GM19351 (cell line): ENCODE measurements at regions not wholly inside any gene's neighbourhood (a gene's known extent, or its start where the extent isn't known, plus 50 kb on each side); places are given as distances from the start of the nearest gene placed in this dataset.
"Not testable (repeated sequence)": the region's sequence is repeated elsewhere in the genome, so short reads cannot be mapped to it uniquely, and the experiment has no call there.

Source experiments
- ATAC-seq: cut with Tn5 transposase; IDR thresholded peaks from one replicate; pipeline ENCODE4 v1.9.1; 2021; ENCODE audit warnings: mild to moderate bottlenecking, moderate library complexity; ENCODE audit not compliant: unreplicated experiment

DNA sequence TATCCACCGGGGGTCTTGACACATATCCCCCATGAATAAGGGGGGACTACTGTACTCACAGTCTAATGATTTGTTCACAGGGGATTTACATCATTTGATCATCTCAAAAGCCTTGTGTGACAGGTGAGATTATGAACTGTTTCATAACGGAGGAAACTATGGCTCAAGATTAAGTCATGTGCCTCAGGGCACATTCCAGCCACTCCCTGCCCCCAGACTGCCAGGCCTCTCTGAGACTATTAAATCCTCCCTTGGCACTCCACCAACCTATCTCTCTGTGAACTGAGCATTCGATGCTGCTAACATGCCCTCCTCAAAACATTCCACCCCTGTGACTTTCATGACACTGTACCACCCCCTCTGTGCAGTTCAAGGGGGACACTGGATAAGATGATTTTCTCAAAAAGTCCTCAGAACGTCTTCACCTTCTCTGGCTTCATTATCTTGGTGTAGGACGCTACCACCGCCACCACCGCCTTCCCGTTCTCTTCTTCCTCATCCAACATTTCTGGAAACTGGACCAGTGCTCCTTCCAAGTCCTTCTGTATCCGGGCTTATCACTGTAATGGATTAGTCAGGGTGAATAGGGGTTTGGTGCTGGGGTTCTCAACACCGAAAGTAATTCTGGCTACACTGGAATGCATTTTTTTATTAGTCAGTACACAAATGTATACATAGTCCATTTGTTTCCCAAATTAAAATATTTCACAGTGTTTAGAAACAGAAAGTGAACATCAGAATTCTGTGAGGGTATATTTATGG, 169.6 kb downstream of the KCNS3 start:
- no peak for ATAC-seq

DNA sequence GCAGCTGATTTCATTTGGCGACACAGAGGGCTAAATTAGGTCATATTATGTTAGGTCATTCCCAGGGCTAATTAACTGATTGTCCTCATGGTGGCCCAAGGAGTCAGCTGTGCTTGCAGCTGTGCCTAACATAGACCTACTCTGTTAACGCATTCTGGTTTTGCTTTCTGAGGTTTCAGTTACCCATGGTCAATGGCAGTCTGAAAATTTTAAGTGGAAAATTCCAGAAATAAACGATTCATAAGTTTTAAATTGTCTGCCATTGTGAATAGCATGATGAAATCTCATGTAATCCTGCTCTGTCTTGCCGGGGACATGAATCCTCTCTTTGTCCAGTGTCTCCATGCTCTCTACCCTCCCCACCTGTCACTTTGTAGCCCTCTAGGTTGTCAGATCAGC, 168.7 kb downstream of the KCNS3 start:
- ATAC-seq = no peak

DNA sequence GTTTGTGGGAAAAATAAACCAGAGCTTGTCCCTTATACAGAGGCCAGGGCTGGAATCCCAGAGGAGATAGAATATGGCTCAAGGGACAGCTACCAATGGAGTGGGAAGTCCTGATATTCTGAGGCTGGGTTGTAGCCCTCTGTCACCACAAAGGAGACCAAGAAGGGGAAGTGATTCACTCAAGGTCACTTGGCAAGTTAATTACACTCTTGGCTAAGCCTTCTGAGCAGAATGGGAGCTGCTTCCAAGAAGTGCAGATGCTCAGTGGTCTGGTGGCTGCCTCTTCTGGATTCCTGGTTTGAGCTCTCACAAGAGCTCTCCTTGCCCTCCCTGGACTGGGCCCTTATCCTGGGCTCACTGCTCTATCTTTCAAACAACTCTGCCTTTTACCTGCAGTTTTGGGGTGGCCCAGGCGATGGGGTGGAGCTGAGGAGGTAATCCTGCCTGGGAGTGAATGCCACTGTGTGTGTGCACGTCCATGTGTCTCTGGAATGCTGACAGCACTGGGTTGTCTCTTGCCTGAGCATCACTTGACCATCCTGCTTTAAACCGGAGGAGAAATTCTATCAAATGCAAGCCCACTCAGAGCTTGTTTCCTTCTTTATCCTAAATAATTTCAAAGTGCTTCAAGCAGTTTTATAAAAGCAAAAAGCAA, 168.2 kb downstream of the KCNS3 start:
- no peak for ATAC-seq

DNA sequence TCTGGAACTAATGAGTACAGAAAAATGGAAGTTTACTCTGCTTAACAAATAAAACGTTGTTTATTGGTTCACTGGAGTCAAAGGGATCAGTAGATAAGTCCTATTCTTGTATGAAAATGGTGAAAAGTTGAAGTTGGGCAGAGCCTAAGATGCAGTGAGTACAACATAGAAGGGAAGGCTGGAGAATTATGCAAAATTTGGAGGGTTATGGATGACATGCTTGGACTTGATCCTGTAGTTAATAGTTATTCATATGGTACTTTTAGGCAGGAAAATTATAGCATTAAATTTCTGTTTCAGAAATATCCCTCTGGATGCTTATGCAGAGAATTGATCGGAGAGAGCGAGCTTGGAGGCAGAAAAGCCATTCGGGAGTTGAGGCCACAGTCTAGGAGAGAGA, 167.6 kb downstream of the KCNS3 start:
- ATAC-seq = no peak

DNA sequence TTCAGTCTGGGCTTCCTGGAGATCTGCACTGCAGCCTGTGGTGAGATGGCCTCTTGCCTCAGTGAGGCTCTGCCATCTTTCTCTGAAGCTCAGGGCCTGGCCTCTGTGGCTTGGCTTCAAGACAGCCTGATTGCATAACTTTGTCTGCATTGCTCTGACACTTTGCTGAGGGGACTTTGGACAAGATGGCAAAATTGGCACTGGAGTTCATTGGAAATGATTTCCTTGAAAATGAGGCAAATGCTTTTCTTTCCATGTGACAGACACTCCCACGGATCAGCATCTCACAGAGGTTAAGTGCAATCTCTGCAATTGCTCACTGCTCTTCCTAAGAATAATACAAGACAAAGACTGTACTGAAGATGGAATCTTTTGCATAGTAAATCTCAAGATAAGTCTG, 166.8 kb downstream of the KCNS3 start:
- no peak for ATAC-seq

DNA sequence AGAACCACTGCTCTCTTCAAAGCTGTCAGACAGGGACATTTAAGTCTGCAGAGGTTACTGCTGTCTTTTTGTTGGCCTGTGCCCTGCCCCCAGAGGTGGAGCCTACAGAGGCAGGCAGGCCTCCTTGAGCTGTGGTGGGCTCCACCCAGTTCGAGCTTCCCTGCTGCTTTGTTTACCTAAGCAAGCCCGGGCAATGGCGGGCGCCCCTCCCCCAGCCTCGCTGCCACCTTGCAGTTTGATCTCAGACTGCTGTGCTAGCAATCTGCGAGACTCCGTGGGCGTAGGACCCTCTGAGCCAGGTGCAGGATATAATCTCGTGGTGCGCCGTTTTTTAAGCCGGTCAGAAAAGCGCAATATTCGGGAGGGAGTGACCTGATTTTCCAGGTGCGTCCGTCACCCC, 138.9 kb downstream of the KCNS3 start:
- not testable (repeated sequence) for ATAC-seq

DNA sequence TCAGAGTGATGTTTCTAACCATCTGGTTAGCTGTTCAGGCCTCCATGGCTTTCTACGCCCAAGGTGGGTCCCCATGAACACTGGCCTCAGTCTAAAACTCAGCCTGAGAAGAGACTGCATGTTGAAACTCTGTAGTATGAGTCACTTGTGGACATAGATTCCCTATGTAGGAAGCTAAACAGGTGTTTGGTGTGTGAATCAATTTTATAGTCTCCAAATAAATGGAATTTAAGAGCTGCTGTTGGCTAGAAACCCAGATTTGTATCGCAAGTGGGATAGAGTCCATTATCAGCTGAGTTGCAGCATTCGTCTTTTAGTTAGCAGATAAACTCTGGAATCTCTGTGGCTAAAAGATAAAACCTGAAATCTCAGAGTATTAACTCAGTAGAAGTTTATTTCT, 131.4 kb downstream of the KCNS3 start:
- ATAC-seq = no peak

DNA sequence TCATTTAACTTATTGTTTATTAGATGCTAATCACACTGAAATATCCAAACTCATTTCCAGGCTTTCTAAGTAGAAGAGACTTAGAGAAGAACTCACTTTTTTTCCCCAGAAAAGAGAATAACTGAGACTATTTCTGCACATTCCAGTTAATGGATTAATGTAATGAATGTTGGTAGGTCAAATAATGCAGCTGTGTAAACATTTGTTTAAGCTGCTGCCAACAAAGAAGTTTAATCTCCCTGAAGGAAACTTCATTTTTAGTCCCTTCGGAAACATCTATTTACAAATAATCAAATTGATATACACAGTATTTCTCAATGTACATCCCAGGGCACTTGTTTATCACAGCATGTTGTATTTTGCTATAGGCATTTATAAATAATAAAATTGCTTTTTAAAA, 126.9 kb downstream of the KCNS3 start:
- no peak for ATAC-seq

DNA sequence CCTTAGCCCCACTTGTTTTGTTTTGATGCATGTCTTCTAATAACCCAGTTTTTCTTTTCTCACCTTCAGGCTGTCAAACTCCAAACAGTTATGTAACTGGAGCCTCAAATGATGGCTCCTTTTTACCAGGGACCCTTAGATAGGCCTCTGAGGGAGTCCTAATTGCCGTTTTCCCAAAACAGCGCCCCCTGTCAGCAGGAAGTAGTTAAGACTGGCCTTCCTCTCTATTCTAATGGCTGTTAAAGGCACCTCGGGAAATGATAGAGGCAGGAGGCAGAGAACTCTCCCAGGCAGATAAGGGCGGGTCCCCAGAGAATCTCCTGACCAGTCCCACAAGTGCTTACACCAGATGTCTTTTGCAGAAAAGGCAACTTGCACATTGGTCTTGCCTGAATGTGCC, 123.2 kb downstream of the KCNS3 start:
- ATAC-seq = no peak

DNA sequence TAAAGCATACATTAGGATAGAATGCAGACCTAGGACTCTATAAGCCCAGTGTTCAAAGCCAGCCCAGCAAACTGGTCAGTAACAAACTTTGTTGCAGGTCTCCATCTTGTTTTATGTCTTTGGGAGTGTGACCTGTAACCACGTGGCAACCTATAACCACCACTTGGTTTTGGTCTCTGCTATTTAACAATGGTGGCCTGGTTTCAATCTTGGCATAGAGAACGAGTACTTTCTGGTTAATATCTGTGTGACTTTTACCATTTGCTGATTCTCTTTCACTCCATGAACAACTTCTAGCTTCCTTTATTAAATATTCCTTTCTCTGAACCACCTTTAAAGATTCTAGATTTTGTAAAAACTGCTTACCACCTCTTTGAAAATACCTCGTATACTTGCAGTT, 118.5 kb downstream of the KCNS3 start:
- ATAC-seq = no peak

DNA sequence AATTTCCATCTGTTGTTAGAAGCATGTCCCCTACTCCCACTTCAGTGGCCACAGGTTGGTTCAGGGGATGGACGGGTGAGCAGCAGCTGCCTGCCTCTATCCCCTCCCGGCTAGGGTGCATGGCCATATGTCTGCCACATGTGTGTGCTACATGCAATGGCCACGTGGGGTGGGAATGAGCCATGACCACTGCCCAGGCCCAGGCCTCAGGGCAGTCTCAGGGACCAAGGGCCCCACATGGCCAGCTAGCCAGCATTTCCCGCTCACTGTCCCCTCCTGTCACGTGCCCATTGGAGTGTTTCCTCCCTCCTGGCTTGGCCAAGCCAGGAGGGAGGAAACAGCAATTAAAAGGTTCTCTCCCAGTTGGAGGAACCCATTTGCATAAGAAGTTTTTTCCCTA, 117.1 kb downstream of the KCNS3 start:
- ATAC-seq = no peak
